Erythroblast (primary cell): ENCODE measurements at regions not wholly inside any gene's neighbourhood (a gene's known extent, or its start where the extent isn't known, plus 50 kb on each side); places are given as distances from the start of the nearest gene placed in this dataset.

Experiments used
- GATA1 ChIP-seq: IDR thresholded peaks from 2 replicates; pipeline ENCODE4 v1.6.1; 2011; ENCODE audit warnings: low read depth, mild to moderate bottlenecking, control low read depth, low read length, moderate library complexity
- POLR2A ChIP-seq: IDR thresholded peaks from 2 replicates; pipeline ENCODE4 v1.6.1; 2011; ENCODE audit warnings: mild to moderate bottlenecking, low read length

- TF ChIP-seq POLR2A: no peak
- TF ChIP-seq GATA1: no peak
Observed at GRCh38 chr14:37816743-37817295, 221.4 kb downstream of the TTC6 start.
